PFSK-1 (cell line): ENCODE measurements at regions not wholly inside any gene's neighbourhood (a gene's known extent, or its start where the extent isn't known, plus 50 kb on each side); places are given as distances from the start of the nearest gene placed in this dataset.

Experiments used
- FOXP2 ChIP-seq: optimal IDR thresholded peaks from 2 replicates; pipeline ENCODE3; 2011; ENCODE audit warnings: borderline replicate concordance, control low read depth, inconsistent platforms; ENCODE audit not compliant: insufficient read depth; ENCODE audit errors: extremely low read length, extremely low read depth
- POLR2AphosphoS5 ChIP-seq: IDR thresholded peaks from 2 replicates; pipeline ENCODE4 v1.6.1; 2012; ENCODE audit warnings: low read depth, mild to moderate bottlenecking, control low read depth, low read length, moderate library complexity
- REST ChIP-seq, 2 experiments: IDR thresholded peaks; 2 replicates each; pipeline versions ENCODE4 v1.6.1 to v1.8.0; 2011 to 2012; ENCODE audit warnings: low read depth in 2 of 2, low read length in 2 of 2, control low read depth in 1 of 2, inconsistent platforms in 1 of 2, mild to moderate bottlenecking in 1 of 2, moderate library complexity in 1 of 2; ENCODE audit not compliant: insufficient read depth in 1 of 2
- SIN3A ChIP-seq: IDR thresholded peaks from 2 replicates; pipeline ENCODE4 v1.6.1; 2012; ENCODE audit warnings: mild to moderate bottlenecking, low read length, moderate library complexity, borderline replicate concordance; ENCODE audit not compliant: insufficient read depth
- TAF1 ChIP-seq: IDR thresholded peaks from 2 replicates; pipeline ENCODE4 v1.6.1; 2012; ENCODE audit warnings: low read length, control low read depth, borderline replicate concordance; ENCODE audit not compliant: insufficient read depth

- TF ChIP-seq POLR2AphosphoS5 (no peak), SIN3A (no peak), REST (IDR thresholded peaks at IDR 0.05; ENCODE audit: insufficient read depth in 1 of 2, low read depth in 2 of 2, low read length in 2 of 2) (no peak), FOXP2 (no peak), TAF1 (no peak)
Observed at GRCh38 chr3:72274493-72275330, 489.8 kb upstream of the PROK2 start.

GRCh38 chr3:72273615-72274014 is 488.7 kb upstream of the PROK2 start:
- TF ChIP-seq POLR2AphosphoS5 (no peak), FOXP2 (no peak), SIN3A (no peak), TAF1 (no peak), REST (IDR thresholded peaks at IDR 0.05; ENCODE audit: insufficient read depth in 1 of 2, low read depth in 2 of 2, low read length in 2 of 2) (no peak)

GRCh38 chr3:72272356-72272755 is 487.4 kb upstream of the PROK2 start:
- TF ChIP-seq TAF1 (no peak), FOXP2 (no peak), POLR2AphosphoS5 (no peak), SIN3A (no peak)

GRCh38 chr3:72271923-72272322 is 487.0 kb upstream of the PROK2 start:
- TF ChIP-seq FOXP2 = no peak
- TF ChIP-seq REST (IDR thresholded peaks at IDR 0.05; ENCODE audit: insufficient read depth in 1 of 2, low read depth in 2 of 2, low read length in 2 of 2) = no peak
- no peak for TF ChIP-seq SIN3A
- no peak for TF ChIP-seq POLR2AphosphoS5
- TF ChIP-seq TAF1 = no peak

GRCh38 chr3:72271216-72271615 is 486.3 kb upstream of the PROK2 start:
- TF ChIP-seq FOXP2 (no peak), REST (IDR thresholded peaks at IDR 0.05; ENCODE audit: insufficient read depth in 1 of 2, low read depth in 2 of 2, low read length in 2 of 2) (no peak), SIN3A (no peak), TAF1 (no peak), POLR2AphosphoS5 (no peak)
